Peyer's patch (tissue), 4 donors: ENCODE measurements at regions not wholly inside any gene's neighbourhood (a gene's known extent, or its start where the extent isn't known, plus 50 kb on each side); places are given as distances from the start of the nearest gene placed in this dataset.

Experiments
- CTCF ChIP-seq, 6 experiments: fragments of 450-650 bp in 4 of 6; fragments of 200-600 bp in 2 of 6; sonication (generic) in 1 of 6; IDR thresholded peaks; one replicate each; pipeline ENCODE4 v1.5.1; 2017 to 2019; ENCODE audit warnings: antibody characterized with exemption in 6 of 6, mild to moderate bottlenecking in 3 of 6, moderate library complexity in 1 of 6
- POLR2A ChIP-seq, 2 donors: fragments of 450-650 bp; IDR thresholded peaks; one replicate each; pipeline ENCODE4 v1.5.1; 2017; ENCODE audit warnings: antibody characterized with exemption in 2 of 2, mild to moderate bottlenecking in 2 of 2, moderate library complexity in 2 of 2

- TF ChIP-seq CTCF (IDR thresholded peaks at IDR 0.05): no peak
- TF ChIP-seq POLR2A (IDR thresholded peaks at IDR 0.05): no peak
Measured at GRCh38 chr11:37072538-37073055, 474.6 kb upstream of the RAG2 start.
